Mesothelial cell of epicardium (in vitro differentiated cells): ENCODE measurements at regions not wholly inside any gene's neighbourhood (a gene's known extent, or its start where the extent isn't known, plus 50 kb on each side); places are given as distances from the start of the nearest gene placed in this dataset.

ENCODE experiments used
- DNase-seq, 2 experiments: peaks; one replicate each; pipeline ENCODE4 v3.0.0; 2021; ENCODE audit warnings: low spot score in 2 of 2; ENCODE audit not compliant: unreplicated experiment in 2 of 2
- H3K27ac Mint-ChIP-seq: 2 replicates; pipeline ENCODE4 v1.8.0; 2021; ENCODE audit warnings: mixed read lengths
- H3K27me3 Mint-ChIP-seq: 2 replicates; pipeline ENCODE4 v1.8.0; 2021; ENCODE audit warnings: low read depth, mixed read lengths
- H3K36me3 Mint-ChIP-seq: 2 replicates; pipeline ENCODE4 v1.8.0; 2021; ENCODE audit warnings: mixed read lengths
- H3K4me1 Mint-ChIP-seq: 2 replicates; pipeline ENCODE4 v1.8.0; 2021; ENCODE audit warnings: mixed read lengths
- H3K4me3 Mint-ChIP-seq: 2 replicates; pipeline ENCODE4 v1.8.0; 2021; ENCODE audit warnings: mild to moderate bottlenecking, moderate library complexity, mixed read lengths
- H3K9me3 Mint-ChIP-seq: 2 replicates; pipeline ENCODE4 v1.8.0; 2021; ENCODE audit warnings: mixed read lengths
- TF ChIP-seq, protein P1 (sequence below): fragments of 200-600 bp; sonication (generic); IDR thresholded peaks from one replicate; pipeline ENCODE4 v1.5.0; 2021; ENCODE audit warnings: antibody characterized with exemption; ENCODE audit not compliant: unreplicated experiment

DNA sequence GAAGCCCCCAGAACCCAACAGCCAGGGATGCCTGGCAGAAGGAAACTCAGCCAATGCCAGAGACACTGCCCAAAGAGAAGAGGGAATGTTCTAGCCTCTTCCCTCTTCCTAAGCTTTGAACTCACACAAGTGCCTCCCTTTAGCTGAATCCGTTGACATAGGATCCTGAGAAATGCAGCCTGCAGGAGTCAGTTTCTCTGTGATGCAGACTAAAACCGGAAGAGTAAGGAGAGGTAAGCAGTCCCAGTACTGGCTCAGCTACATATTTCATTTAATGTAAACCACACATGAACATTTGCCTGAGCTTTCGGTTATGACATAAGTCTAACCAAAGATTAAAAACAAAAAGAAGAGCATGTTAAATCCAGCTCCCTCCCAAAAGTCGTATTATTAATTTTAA is 768.7 kb downstream of the TBL1XR1 start:
- H3K27ac Mint-ChIP-seq, result no peak overlapping the region
- DNase-seq, result no peak
- no peaks in the 10 kb centered on the region for H3K36me3 Mint-ChIP-seq
- H3K4me3 Mint-ChIP-seq, result no peak overlapping the region
- TF ChIP-seq, protein P1, sequence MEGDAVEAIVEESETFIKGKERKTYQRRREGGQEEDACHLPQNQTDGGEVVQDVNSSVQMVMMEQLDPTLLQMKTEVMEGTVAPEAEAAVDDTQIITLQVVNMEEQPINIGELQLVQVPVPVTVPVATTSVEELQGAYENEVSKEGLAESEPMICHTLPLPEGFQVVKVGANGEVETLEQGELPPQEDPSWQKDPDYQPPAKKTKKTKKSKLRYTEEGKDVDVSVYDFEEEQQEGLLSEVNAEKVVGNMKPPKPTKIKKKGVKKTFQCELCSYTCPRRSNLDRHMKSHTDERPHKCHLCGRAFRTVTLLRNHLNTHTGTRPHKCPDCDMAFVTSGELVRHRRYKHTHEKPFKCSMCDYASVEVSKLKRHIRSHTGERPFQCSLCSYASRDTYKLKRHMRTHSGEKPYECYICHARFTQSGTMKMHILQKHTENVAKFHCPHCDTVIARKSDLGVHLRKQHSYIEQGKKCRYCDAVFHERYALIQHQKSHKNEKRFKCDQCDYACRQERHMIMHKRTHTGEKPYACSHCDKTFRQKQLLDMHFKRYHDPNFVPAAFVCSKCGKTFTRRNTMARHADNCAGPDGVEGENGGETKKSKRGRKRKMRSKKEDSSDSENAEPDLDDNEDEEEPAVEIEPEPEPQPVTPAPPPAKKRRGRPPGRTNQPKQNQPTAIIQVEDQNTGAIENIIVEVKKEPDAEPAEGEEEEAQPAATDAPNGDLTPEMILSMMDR, result no peak
- no peaks in the 10 kb centered on the region for H3K9me3 Mint-ChIP-seq
- H3K4me1 Mint-ChIP-seq, result peaks cover 29% of the 10 kb centered on the region
- peaks cover 3% of the 10 kb centered on the region for H3K27me3 Mint-ChIP-seq

DNA sequence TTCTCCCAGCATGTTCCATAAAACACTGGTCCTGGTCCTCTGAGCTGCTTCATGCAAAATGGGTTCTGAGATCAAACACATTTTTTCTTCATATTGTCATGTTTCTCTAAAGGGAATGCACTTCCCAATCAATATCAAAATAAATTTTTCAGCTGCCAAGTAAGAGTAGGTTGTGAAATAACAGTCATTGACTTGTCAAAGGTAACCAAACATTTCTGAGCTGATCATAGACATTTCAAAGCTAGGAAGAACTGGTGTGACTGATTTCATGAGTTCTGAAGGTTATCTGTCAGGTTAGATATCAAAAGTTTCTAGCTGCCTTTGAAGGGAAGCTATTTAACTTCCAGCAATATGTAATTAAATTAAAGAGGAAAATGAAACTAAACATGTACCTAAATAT is 770.9 kb downstream of the TBL1XR1 start:
- TF ChIP-seq, protein P1, result no peak
- H3K4me1 Mint-ChIP-seq, result peaks cover 29% of the 10 kb centered on the region
- H3K4me3 Mint-ChIP-seq, result no peak overlapping the region
- no peaks in the 10 kb centered on the region for H3K9me3 Mint-ChIP-seq
- no peaks in the 10 kb centered on the region for H3K36me3 Mint-ChIP-seq
- peak overlapping the region; percentile 25 for H3K27ac Mint-ChIP-seq
- H3K27me3 Mint-ChIP-seq, result no peaks in the 10 kb centered on the region
- DNase-seq, result no peak

DNA sequence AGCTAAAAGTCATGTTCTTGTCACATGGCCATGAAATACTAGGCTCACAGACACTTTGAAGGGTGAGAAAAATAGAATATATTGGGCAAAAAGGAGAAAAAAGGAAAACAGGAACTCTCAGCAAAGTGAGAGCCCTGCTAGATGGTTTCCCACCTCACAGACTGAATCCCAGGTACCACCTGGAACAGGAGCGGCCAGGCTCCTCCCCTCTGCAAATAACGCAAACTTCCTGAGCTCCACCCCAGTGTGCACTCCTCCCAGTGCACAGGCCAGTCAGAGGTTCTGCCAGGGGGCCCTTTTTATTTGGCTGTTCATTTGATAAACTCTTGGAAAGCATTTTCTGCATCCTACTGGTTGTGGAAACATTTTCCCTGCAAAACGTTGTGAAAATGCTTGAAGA is 780.4 kb downstream of the TBL1XR1 start:
- DNase-seq, result no peak
- H3K4me1 Mint-ChIP-seq, result peaks cover 38% of the 10 kb centered on the region
- no peaks in the 10 kb centered on the region for H3K36me3 Mint-ChIP-seq
- no peak overlapping the region for H3K27ac Mint-ChIP-seq
- H3K27me3 Mint-ChIP-seq, result no peaks in the 10 kb centered on the region
- H3K4me3 Mint-ChIP-seq, result no peak overlapping the region
- TF ChIP-seq, protein P1, result no peak
- H3K9me3 Mint-ChIP-seq, result no peaks in the 10 kb centered on the region

DNA sequence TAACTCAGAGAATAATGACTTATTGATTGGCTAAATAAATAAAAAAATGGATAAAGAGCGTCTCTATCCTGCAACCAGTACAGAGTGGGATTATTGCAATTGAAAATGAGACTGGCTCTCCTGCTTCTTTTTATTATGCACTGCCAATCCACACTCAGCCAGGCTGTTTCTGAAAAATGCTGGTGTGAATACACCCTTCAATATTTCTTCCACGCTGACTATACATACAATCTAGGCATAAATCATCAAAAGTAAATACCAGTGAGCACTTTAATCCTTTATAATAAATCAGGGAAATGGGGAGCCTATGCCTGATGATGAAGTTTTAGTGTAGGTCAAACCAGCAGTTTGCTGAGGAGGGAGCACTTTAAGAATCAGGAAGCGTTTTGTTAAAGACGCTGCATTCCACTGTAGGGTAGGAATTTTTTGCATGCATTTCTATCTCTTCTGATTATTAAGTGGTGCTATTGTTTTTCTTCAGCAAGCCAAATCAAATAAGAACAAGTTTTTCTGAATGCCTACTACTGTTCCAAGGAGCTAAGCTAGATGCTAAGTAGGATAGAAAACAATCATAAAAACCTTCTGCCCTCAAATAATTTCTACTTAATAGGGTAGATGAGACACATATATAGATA is 781.5 kb downstream of the TBL1XR1 start:
- TF ChIP-seq, protein P1, result no peak
- H3K4me1 Mint-ChIP-seq, result peaks cover 40% of the 10 kb centered on the region
- peak overlapping the region; percentile 82 for H3K27ac Mint-ChIP-seq
- no peaks in the 10 kb centered on the region for H3K9me3 Mint-ChIP-seq
- no peak overlapping the region for H3K4me3 Mint-ChIP-seq
- no peaks in the 10 kb centered on the region for H3K36me3 Mint-ChIP-seq
- no peaks in the 10 kb centered on the region for H3K27me3 Mint-ChIP-seq
- no peak for DNase-seq

DNA sequence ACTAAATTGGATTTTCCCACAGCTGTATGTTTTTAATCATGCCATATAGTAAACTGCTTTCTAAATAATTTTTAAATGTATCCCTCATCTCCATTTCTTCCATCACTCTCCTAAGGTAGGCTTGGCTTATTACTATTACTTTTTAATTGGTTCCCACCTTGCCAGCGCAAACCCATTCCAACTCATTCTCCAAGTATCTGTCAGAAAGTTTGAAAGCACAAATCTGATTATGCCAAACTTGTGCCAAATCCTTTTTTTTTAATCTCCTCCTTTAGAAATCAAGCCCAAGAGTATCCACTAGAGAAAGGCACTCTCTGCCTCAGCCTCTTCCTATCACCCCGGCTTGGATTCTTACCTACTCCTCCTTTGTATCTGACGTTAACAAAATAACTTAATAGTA is 784.5 kb downstream of the TBL1XR1 start:
- Mint-ChIP-seq H3K4me1 (peaks cover 39% of the 10 kb centered on the region), H3K27me3 (no peaks in the 10 kb centered on the region), H3K9me3 (no peaks in the 10 kb centered on the region), H3K36me3 (no peaks in the 10 kb centered on the region), H3K27ac (peak overlapping the region; percentile 71), H3K4me3 (no peak overlapping the region)
- TF ChIP-seq, protein P1, result no peak
- no peak for DNase-seq

DNA sequence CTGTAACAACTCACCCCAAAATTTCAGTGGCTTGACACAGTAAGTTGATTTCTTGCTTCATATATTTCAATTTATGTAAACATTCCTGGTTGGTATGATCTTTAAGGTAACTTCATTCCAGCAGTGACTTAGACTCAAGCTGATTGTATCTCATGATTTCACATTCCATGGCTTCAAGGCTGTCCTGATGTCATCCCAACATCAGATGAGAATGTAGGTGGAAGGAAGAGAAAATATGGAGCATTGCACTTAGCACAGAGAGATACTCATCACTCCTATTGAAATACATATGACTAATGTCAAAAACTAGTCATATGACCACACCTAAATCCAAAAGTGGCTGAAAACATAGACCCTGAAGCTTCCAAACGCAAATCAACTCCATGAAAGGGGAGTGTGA is 793.8 kb downstream of the TBL1XR1 start:
- no peak for DNase-seq
- H3K27ac Mint-ChIP-seq, result no peak overlapping the region
- TF ChIP-seq, protein P1, result no peak
- H3K4me1 Mint-ChIP-seq, result peaks cover 10% of the 10 kb centered on the region
- H3K36me3 Mint-ChIP-seq, result no peaks in the 10 kb centered on the region
- H3K9me3 Mint-ChIP-seq, result peaks cover 7% of the 10 kb centered on the region
- no peak overlapping the region for H3K4me3 Mint-ChIP-seq
- H3K27me3 Mint-ChIP-seq, result no peaks in the 10 kb centered on the region
